Heart left ventricle (tissue), 13 donors: ENCODE measurements at regions not wholly inside any gene's neighbourhood (a gene's known extent, or its start where the extent isn't known, plus 50 kb on each side); places are given as distances from the start of the nearest gene placed in this dataset.

Experiments
- POLR2A ChIP-seq, 2 donors: fragments of 450-650 bp; IDR thresholded peaks; one replicate each; pipeline ENCODE4 v1.6.1; 2017; ENCODE audit warnings: antibody characterized with exemption in 2 of 2, mild to moderate bottlenecking in 2 of 2, moderate library complexity in 2 of 2
- TF ChIP-seq, protein P1 (sequence below), 12 donors: fragments of 200-600 bp; sonication (generic) in 4 of 12; IDR thresholded peaks; one replicate each; pipeline versions ENCODE4 v1.5.0 to v1.8.0; 2018 to 2022; ENCODE audit warnings: antibody characterized with exemption in 12 of 12, mild to moderate bottlenecking in 5 of 12
- donor health status: ischemic (EF 13 %, LVEDD 7.1; RV severe dilation, severe dysfunction).
- donor health status: DM: no; HTN: yes; CAD: no.
- donor health status: DM: no; HTN: no; CAD: no.
- donor health status: ischemic (EF 25% LVEDD 6.9; RV normal size, moderate dysfunction).
- donor health status: ischemic (EF 25% LVEDD 5.7; RV mildly dilated, moderate dysfunction).
- donor health status: ischemic (EF 35%, LVEDD 5.7; RV mildly dilated, moderate dysfunction).
- donor health status: nonischemic (EF 11% LVEDD 7.7; RV severe dilation, severe dysfunction).
- donor health status: DM: yes; HTN: yes; CAD: no.
- donor health status: PGD.
- donor health status: ischemic (EF 29% LVEDD 5.4; RV normal size, mild dysfunction).
- donor health status: nonischemic (EF 23%, LVEDD 6.1; RV moderate dilation, normal function).

DNA sequence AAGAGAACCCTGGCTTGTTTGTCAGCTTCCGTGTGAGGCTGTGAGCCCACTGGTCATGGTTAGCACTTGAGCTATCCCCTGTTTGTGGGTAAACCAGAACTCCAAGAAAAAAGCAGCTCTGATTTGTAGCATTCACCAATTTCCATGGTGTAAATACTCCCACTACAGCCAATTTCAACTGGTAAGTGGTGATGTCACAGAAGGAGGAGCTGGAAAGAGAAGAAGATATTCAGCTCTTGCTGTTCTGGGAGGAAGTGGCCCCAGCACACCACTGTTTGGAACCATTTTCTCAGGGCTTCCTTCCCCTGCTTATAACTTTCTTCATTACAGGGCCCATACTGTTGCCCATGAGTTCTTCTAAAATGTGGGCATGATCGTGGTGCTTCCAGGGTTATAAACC is 500.1 kb upstream of the ZMIZ1 start:
- TF ChIP-seq, protein P1, sequence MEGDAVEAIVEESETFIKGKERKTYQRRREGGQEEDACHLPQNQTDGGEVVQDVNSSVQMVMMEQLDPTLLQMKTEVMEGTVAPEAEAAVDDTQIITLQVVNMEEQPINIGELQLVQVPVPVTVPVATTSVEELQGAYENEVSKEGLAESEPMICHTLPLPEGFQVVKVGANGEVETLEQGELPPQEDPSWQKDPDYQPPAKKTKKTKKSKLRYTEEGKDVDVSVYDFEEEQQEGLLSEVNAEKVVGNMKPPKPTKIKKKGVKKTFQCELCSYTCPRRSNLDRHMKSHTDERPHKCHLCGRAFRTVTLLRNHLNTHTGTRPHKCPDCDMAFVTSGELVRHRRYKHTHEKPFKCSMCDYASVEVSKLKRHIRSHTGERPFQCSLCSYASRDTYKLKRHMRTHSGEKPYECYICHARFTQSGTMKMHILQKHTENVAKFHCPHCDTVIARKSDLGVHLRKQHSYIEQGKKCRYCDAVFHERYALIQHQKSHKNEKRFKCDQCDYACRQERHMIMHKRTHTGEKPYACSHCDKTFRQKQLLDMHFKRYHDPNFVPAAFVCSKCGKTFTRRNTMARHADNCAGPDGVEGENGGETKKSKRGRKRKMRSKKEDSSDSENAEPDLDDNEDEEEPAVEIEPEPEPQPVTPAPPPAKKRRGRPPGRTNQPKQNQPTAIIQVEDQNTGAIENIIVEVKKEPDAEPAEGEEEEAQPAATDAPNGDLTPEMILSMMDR (IDR thresholded peaks at IDR 0.05): no peak
- TF ChIP-seq POLR2A (IDR thresholded peaks at IDR 0.05): no peak
